Hematopoietic multipotent progenitor cell treated with erythropoietin and hydrocortisone succinate and interleukin-3 and kit ligand, for 17 days (in vitro differentiated cells): ENCODE measurements at regions not wholly inside any gene's neighbourhood (a gene's known extent, or its start where the extent isn't known, plus 50 kb on each side); places are given as distances from the start of the nearest gene placed in this dataset.
"Not testable (repeated sequence)": the region's sequence is repeated elsewhere in the genome, so short reads cannot be mapped to it uniquely, and the experiment has no call there.

Source experiments
- DNase-seq: peaks from one replicate; pipeline ENCODE4 v3.0.0-alpha.2; 2015; ENCODE audit warnings: low spot score

- no peak for DNase-seq
Observed at GRCh38 chr4:18636001-18636585, 614.5 kb upstream of the LCORL start.

GRCh38 chr4:18635531-18635930, 614.0 kb upstream of the LCORL start:
- no peak for DNase-seq

- DNase-seq, result no peak
Observed at GRCh38 chr4:18631586-18631985, 610.0 kb upstream of the LCORL start.

GRCh38 chr4:18630218-18631110, 608.9 kb upstream of the LCORL start:
- DNase-seq, result no peak

GRCh38 chr4:18627447-18628005, 606.0 kb upstream of the LCORL start:
- no peak for DNase-seq

GRCh38 chr4:18626996-18627395, 605.4 kb upstream of the LCORL start:
- no peak for DNase-seq

GRCh38 chr4:18626366-18626765, 604.8 kb upstream of the LCORL start:
- no peak for DNase-seq

GRCh38 chr4:18621186-18621585, 599.6 kb upstream of the LCORL start:
- DNase-seq, result no peak

GRCh38 chr4:18616720-18617119, 595.2 kb upstream of the LCORL start:
- no peak for DNase-seq

- no peak for DNase-seq
Observed at GRCh38 chr4:18611026-18611425, 589.5 kb upstream of the LCORL start.

GRCh38 chr4:18608908-18609533, 587.5 kb upstream of the LCORL start:
- DNase-seq, result no peak

GRCh38 chr4:18602610-18603009, 581.1 kb upstream of the LCORL start:
- DNase-seq, result not testable (repeated sequence)

- DNase-seq, result peak; percentile 12
Observed at GRCh38 chr4:18593297-18594002, 571.9 kb upstream of the LCORL start.

GRCh38 chr4:18582841-18583240, 561.3 kb upstream of the LCORL start:
- no peak for DNase-seq

GRCh38 chr4:18578307-18578706, 556.8 kb upstream of the LCORL start:
- DNase-seq, result no peak

GRCh38 chr4:18572481-18572880, 550.9 kb upstream of the LCORL start:
- no peak for DNase-seq

GRCh38 chr4:18571301-18571761, 549.8 kb upstream of the LCORL start:
- DNase-seq, result no peak

GRCh38 chr4:18570370-18570769, 548.8 kb upstream of the LCORL start:
- no peak for DNase-seq

- DNase-seq, result no peak
Observed at GRCh38 chr4:18568600-18568999, 547.0 kb upstream of the LCORL start.

GRCh38 chr4:18566970-18567799, 545.6 kb upstream of the LCORL start:
- DNase-seq, result no peak

GRCh38 chr4:18559492-18559891, 537.9 kb upstream of the LCORL start:
- DNase-seq, result no peak
